Fibroblast of lung (primary cell): ENCODE measurements at regions not wholly inside any gene's neighbourhood (a gene's known extent, or its start where the extent isn't known, plus 50 kb on each side); places are given as distances from the start of the nearest gene placed in this dataset.

Experiments used
- DNase-seq, 2 donors: peaks; one replicate each; pipeline versions ENCODE4 v3.0.0 to v3.0.0-alpha.2; 2010; ENCODE audit warnings: low read depth in 2 of 2
- H2AFZ ChIP-seq: 2 replicates; pipeline ENCODE4 v1.5.1; 2012; ENCODE audit warnings: low read length, control low read depth, inconsistent platforms
- H3K27ac ChIP-seq: 2 replicates; pipeline ENCODE4 v1.5.1; 2011; ENCODE audit warnings: low read length, control low read depth; ENCODE audit not compliant: insufficient read depth
- H3K27me3 ChIP-seq: 2 replicates; pipeline ENCODE4 v1.5.1; 2011; ENCODE audit warnings: mild to moderate bottlenecking, low read length; ENCODE audit not compliant: control insufficient read depth, insufficient read depth
- H3K36me3 ChIP-seq: 2 replicates; pipeline ENCODE4 v1.5.1; 2011; ENCODE audit warnings: low read length; ENCODE audit not compliant: control insufficient read depth, insufficient read depth
- H3K4me1 ChIP-seq: 2 replicates; pipeline ENCODE4 v1.5.1; 2011; ENCODE audit warnings: low read length; ENCODE audit not compliant: control insufficient read depth, insufficient read depth; ENCODE audit errors: extremely low read depth
- H3K4me2 ChIP-seq: 2 replicates; pipeline ENCODE4 v1.5.1; 2011; ENCODE audit warnings: low read length, control low read depth; ENCODE audit not compliant: insufficient read depth; ENCODE audit errors: extremely low read depth
- H3K4me3 ChIP-seq, 4 experiments: fragments of 200-600 bp in 1 of 4; sonication (generic) in 1 of 4; replicated peaks in 1 of 4; 2 replicates each; pipeline ENCODE4 v1.5.1; 2011 to 2016; ENCODE audit warnings: low read length in 4 of 4, low read depth in 3 of 4, mild to moderate bottlenecking in 3 of 4, control low read depth in 2 of 4, inconsistent platforms in 1 of 4, mixed read lengths in 1 of 4; ENCODE audit not compliant: insufficient read depth in 1 of 4; ENCODE audit errors: control extremely low read depth in 1 of 4
- H3K79me2 ChIP-seq: 2 replicates; pipeline ENCODE4 v1.5.1; 2012; ENCODE audit warnings: mild to moderate bottlenecking, low read length, inconsistent platforms; ENCODE audit not compliant: control insufficient read depth, insufficient read depth
- H3K9ac ChIP-seq: 2 replicates; pipeline ENCODE4 v1.5.1; 2011; ENCODE audit warnings: mild to moderate bottlenecking, low read length, control low read depth; ENCODE audit not compliant: insufficient read depth
- H3K9me3 ChIP-seq: 2 replicates; pipeline ENCODE4 v1.5.1; 2012; ENCODE audit warnings: low read depth, low read length; ENCODE audit not compliant: control insufficient read depth, insufficient read depth
- H4K20me1 ChIP-seq: 2 replicates; pipeline ENCODE4 v1.5.1; 2011; ENCODE audit warnings: low read length; ENCODE audit not compliant: control insufficient read depth, insufficient read depth; ENCODE audit errors: extremely low read depth
- EZH2 ChIP-seq: IDR thresholded peaks from 2 replicates; pipeline ENCODE4 v1.5.1; 2012; ENCODE audit warnings: low read length, control low read depth, mild to moderate bottlenecking; ENCODE audit errors: missing control alignments
- TF ChIP-seq, protein P1 (sequence below), 2 donors: IDR thresholded peaks in 1 of 2; conservative IDR thresholded peaks in 1 of 2; 1 replicate in 1 of 2; 2 replicates in 1 of 2; pipeline ENCODE4 v1.5.1; 2011 to 2012; ENCODE audit warnings: low read length in 2 of 2, control low read depth in 1 of 2, inconsistent platforms in 1 of 2, low read depth in 1 of 2, mild to moderate bottlenecking in 1 of 2

GRCh38 chr2:215542690-215543089 is 106.8 kb upstream of the FN1 start:
- no peak overlapping the region for H3K9ac ChIP-seq

DNA sequence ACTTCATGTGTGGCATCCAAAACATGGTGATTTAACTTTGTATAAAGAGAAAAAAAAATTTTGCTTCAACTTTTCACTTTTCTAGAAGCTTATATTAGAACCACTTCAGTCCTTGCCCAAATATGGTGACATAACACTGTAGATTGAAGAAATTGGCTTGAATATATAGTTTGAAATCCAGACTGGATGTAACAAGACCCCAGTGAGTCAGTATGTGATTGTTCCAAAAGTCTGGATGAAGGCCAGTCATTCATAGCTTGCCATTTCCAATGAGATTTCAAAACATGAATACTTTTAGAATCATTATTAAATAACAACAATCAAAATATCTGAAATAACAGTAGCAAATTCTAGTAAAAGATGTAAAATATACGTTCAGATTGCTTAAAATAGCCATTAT is 104.8 kb upstream of the FN1 start:
- H3K9me3 ChIP-seq = no peaks in the 10 kb centered on the region
- H4K20me1 ChIP-seq = no peaks in the 10 kb centered on the region
- no peak overlapping the region for H3K9ac ChIP-seq
- H3K27me3 ChIP-seq = no peaks in the 10 kb centered on the region
- no peak overlapping the region for H2AFZ ChIP-seq
- H3K4me2 ChIP-seq = no peak overlapping the region
- H3K27ac ChIP-seq = no peak overlapping the region
- no peak overlapping the region for H3K4me3 ChIP-seq
- H3K79me2 ChIP-seq = no peaks in the 10 kb centered on the region
- no peaks in the 10 kb centered on the region for H3K36me3 ChIP-seq
- DNase-seq = peak; percentile 95 to 99
- TF ChIP-seq, protein P1, sequence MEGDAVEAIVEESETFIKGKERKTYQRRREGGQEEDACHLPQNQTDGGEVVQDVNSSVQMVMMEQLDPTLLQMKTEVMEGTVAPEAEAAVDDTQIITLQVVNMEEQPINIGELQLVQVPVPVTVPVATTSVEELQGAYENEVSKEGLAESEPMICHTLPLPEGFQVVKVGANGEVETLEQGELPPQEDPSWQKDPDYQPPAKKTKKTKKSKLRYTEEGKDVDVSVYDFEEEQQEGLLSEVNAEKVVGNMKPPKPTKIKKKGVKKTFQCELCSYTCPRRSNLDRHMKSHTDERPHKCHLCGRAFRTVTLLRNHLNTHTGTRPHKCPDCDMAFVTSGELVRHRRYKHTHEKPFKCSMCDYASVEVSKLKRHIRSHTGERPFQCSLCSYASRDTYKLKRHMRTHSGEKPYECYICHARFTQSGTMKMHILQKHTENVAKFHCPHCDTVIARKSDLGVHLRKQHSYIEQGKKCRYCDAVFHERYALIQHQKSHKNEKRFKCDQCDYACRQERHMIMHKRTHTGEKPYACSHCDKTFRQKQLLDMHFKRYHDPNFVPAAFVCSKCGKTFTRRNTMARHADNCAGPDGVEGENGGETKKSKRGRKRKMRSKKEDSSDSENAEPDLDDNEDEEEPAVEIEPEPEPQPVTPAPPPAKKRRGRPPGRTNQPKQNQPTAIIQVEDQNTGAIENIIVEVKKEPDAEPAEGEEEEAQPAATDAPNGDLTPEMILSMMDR (conservative IDR thresholded peaks at IDR 0.05 in 1 of 2, IDR thresholded peaks at IDR 0.05 in 1 of 2; ENCODE audit: low read depth in 1 of 2, low read length in 2 of 2) = no peak
- no peak for TF ChIP-seq EZH2
- H3K4me1 ChIP-seq = peaks cover 8% of the 10 kb centered on the region

More at GRCh38 chr2:215542690-215543089, 106.8 kb upstream of the FN1 start:
- TF ChIP-seq EZH2 = no peak
- H3K4me1 ChIP-seq = peaks cover under 1% of the 10 kb centered on the region
- H3K79me2 ChIP-seq = no peaks in the 10 kb centered on the region
- no peak overlapping the region for H3K4me2 ChIP-seq
- no peak overlapping the region for H3K27ac ChIP-seq
- H3K9me3 ChIP-seq = no peaks in the 10 kb centered on the region
- no peaks in the 10 kb centered on the region for H3K27me3 ChIP-seq
- H3K4me3 ChIP-seq = no peak overlapping the region
- H4K20me1 ChIP-seq = no peaks in the 10 kb centered on the region
- H3K36me3 ChIP-seq = no peaks in the 10 kb centered on the region
- H2AFZ ChIP-seq = no peak overlapping the region
- peak in 1 of 2 donors; percentile 53 for DNase-seq

GRCh38 chr2:215537611-215538010 is 101.7 kb upstream of the FN1 start:
- H2AFZ ChIP-seq = peak overlapping the region; percentile 34
- H3K9ac ChIP-seq = no peak overlapping the region
- peaks cover 8% of the 10 kb centered on the region for H3K4me1 ChIP-seq
- no peaks in the 10 kb centered on the region for H3K79me2 ChIP-seq
- no peak overlapping the region for H3K4me3 ChIP-seq
- no peaks in the 10 kb centered on the region for H3K36me3 ChIP-seq
- peak overlapping the region; percentile 70 for H3K27ac ChIP-seq
- TF ChIP-seq EZH2 = no peak
- TF ChIP-seq, protein P1 (conservative IDR thresholded peaks at IDR 0.05 in 1 of 2, IDR thresholded peaks at IDR 0.05 in 1 of 2; ENCODE audit: low read depth in 1 of 2, low read length in 2 of 2) = peak in 1 of 2 donors; percentile 14
- H4K20me1 ChIP-seq = no peaks in the 10 kb centered on the region
- H3K4me2 ChIP-seq = peak overlapping the region; percentile 64
- no peaks in the 10 kb centered on the region for H3K27me3 ChIP-seq
- DNase-seq = peak in 1 of 2 donors; percentile 95
- no peaks in the 10 kb centered on the region for H3K9me3 ChIP-seq
